HUES64 (cell line): ENCODE measurements at regions not wholly inside any gene's neighbourhood (a gene's known extent, or its start where the extent isn't known, plus 50 kb on each side); places are given as distances from the start of the nearest gene placed in this dataset.

ENCODE experiments used
- H3K27ac ChIP-seq: 2 replicates; pipeline ENCODE4 v1.7.0; 2013; ENCODE audit warnings: low read depth, low read length, inconsistent platforms
- H3K27me3 ChIP-seq: 2 replicates; pipeline ENCODE4 v1.6.1; 2013; ENCODE audit warnings: mild to moderate bottlenecking, low read length; ENCODE audit not compliant: insufficient read depth
- H3K36me3 ChIP-seq: 2 replicates; pipeline ENCODE4 v1.6.1; 2013; ENCODE audit warnings: mild to moderate bottlenecking, low read length; ENCODE audit not compliant: insufficient read depth
- H3K4me1 ChIP-seq: 2 replicates; pipeline ENCODE4 v1.6.1; 2013; ENCODE audit warnings: mild to moderate bottlenecking, low read length, moderate library complexity; ENCODE audit not compliant: insufficient read depth
- H3K4me3 ChIP-seq: 2 replicates; pipeline ENCODE4 v1.5.1; 2013; ENCODE audit warnings: mild to moderate bottlenecking, low read length, moderate library complexity
- H3K9ac ChIP-seq: 2 replicates; pipeline ENCODE4 v1.6.1; 2013; ENCODE audit warnings: mild to moderate bottlenecking, low read depth, low read length
- H3K9me3 ChIP-seq: 2 replicates; pipeline ENCODE4 v1.6.1; 2013; ENCODE audit warnings: low read depth, low read length; ENCODE audit not compliant: insufficient read depth
- WGBS: fragments of 150-250, 120-280 bp; methylation state at CpG from one replicate; pipeline ENCODE4 v1.1.7; 2013; ENCODE audit warnings: missing lambda C conversion rate; 5-methylcytosine and 5-hydroxymethylcytosine counted together

DNA sequence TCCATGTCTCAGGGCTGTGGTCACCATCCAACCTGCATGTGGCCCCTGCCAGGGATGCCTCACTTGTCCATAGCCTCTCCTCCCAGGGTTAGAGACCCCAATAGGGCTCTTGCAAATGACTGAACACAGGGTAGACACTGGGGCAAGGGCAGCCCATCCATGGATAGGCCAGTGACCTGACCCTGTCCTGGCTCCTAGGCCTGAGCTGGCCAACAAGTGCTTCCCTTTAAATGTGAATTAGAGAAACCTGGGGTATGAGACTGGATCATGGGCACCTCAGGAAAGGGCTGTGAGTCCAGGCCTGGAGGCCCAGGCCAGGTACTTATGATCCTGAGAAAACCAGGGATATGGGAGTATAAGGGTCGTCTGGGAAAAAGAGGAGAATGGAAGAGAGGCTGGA, 64.5 kb downstream of the COPS8 start:
- no peak overlapping the region for H3K27ac ChIP-seq
- H3K27me3 ChIP-seq = no peaks in the 10 kb centered on the region
- H3K36me3 ChIP-seq = no peaks in the 10 kb centered on the region
- WGBS = 81% methylated on average over 1 of the region's 1 CpG
- H3K9ac ChIP-seq = no peak overlapping the region
- H3K4me3 ChIP-seq = no peak overlapping the region
- H3K4me1 ChIP-seq = no peaks in the 10 kb centered on the region
- H3K9me3 ChIP-seq = peaks cover 29% of the 10 kb centered on the region

DNA sequence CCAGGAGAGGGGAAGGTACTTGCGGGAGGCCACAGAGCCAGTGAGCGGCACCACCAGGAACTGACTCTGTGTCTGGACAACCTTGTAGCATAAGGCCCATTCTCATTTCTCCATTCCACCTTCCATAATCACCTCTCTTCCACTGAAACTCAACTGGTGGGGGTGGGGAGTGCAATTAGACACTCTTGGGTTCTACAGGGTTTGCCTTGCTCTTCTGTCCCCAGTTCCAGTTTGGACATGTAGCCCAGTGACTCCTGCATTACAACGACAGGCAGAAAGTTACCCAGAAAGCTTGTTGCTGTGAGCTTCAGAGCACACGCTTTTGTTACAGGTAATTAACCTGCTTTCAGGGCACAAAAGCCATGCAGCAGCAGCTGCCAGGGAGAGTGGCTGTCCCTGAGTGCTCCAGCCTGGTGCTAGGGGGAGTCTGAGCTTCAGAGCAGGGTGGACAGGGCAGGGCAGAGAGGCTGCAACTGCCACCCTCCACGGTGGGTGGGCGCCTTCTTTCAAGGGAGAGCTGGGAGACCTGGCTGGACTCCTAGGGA, 65.2 kb downstream of the COPS8 start:
- no peaks in the 10 kb centered on the region for H3K27me3 ChIP-seq
- no peaks in the 10 kb centered on the region for H3K4me1 ChIP-seq
- H3K4me3 ChIP-seq = no peak overlapping the region
- 90% methylated on average over 6 of the region's 6 CpGs for WGBS
- no peak overlapping the region for H3K27ac ChIP-seq
- H3K36me3 ChIP-seq = no peaks in the 10 kb centered on the region
- peaks cover 26% of the 10 kb centered on the region for H3K9me3 ChIP-seq
- no peak overlapping the region for H3K9ac ChIP-seq

DNA sequence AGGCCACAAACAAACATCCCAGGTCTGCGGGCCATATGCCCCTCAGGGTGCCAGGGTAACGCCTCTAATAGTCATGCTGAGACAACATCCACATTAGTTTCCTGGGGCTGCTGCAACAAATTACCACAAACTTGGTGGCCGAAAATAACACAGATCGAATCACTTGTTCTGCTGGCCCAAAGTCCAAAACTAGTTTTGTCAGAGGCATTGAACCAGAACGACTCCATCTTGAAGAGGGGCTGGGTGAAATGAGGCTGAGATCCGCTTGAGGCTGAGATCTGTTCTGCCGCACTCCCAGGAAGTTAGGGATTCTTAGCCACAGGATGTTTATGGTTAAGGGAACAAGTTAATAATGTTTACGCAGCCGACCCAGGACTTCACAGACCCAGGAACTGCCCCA, 66.7 kb downstream of the COPS8 start:
- Histone ChIP-seq H3K36me3 (no peaks in the 10 kb centered on the region), H3K27me3 (no peaks in the 10 kb centered on the region), H3K4me3 (no peak overlapping the region), H3K9ac (no peak overlapping the region), H3K27ac (no peak overlapping the region), H3K4me1 (no peaks in the 10 kb centered on the region), H3K9me3 (peaks cover 12% of the 10 kb centered on the region)
- WGBS = 88% methylated on average over 9 of the region's 9 CpGs

DNA sequence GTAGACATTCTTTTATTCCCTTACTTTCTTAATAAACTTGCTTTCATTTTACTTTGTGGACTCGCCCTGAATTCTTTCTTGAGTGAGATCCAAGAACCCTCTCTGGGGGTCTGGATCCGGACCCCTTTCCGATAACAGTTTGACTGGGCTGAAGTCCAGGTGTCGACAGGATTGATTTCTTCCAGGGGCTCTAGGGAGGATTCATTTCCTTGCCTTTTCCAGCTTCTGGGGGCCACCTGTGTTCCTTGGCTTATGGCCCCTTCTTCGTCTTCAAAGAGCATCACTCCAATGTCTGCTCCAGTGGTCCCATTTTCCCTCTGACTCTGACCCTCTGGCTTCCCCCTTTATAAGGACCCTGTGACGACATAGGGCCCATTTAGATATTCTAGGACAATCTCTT, 67.5 kb downstream of the COPS8 start:
- no peaks in the 10 kb centered on the region for H3K4me1 ChIP-seq
- H3K4me3 ChIP-seq = no peak overlapping the region
- H3K36me3 ChIP-seq = no peaks in the 10 kb centered on the region
- H3K27ac ChIP-seq = no peak overlapping the region
- WGBS = 97% methylated on average over 6 of the region's 6 CpGs
- peaks cover 4% of the 10 kb centered on the region; the same call in 1 of the 2 replicates for H3K9me3 ChIP-seq
- no peaks in the 10 kb centered on the region for H3K27me3 ChIP-seq
- no peak overlapping the region for H3K9ac ChIP-seq

DNA sequence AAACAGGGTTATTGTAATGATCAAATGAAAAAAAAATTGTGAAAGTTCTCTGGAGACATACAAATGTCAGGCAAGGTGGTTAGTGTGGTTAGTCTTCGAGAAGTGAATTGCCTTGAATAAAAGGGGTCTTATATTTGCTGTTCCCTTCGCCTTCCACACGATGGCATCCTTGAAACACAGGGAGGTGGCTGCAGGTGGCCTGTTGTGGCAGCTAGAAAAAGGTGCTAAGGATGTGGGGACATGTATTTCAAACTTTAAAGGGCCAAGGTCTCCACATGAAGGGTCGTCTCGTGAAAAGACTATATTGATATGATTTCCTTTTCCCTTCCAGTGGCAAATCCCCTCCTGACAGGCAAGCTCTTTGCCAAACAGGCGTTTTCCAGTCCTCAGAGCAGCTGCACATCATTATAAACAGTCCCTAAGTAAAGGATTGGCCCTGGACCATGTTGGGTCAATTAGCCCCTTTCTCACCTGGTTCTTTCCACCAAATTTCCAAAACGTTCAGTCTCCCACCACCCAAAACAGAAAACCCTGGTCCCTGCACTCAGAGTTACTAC, 68.5 kb downstream of the COPS8 start:
- Histone ChIP-seq H3K9ac (no peak overlapping the region), H3K36me3 (no peaks in the 10 kb centered on the region), H3K27me3 (no peaks in the 10 kb centered on the region), H3K9me3 (no peaks in the 10 kb centered on the region), H3K4me1 (no peaks in the 10 kb centered on the region), H3K4me3 (no peak overlapping the region), H3K27ac (no peak overlapping the region)
- 49% methylated on average over 7 of the region's 7 CpGs for WGBS

DNA sequence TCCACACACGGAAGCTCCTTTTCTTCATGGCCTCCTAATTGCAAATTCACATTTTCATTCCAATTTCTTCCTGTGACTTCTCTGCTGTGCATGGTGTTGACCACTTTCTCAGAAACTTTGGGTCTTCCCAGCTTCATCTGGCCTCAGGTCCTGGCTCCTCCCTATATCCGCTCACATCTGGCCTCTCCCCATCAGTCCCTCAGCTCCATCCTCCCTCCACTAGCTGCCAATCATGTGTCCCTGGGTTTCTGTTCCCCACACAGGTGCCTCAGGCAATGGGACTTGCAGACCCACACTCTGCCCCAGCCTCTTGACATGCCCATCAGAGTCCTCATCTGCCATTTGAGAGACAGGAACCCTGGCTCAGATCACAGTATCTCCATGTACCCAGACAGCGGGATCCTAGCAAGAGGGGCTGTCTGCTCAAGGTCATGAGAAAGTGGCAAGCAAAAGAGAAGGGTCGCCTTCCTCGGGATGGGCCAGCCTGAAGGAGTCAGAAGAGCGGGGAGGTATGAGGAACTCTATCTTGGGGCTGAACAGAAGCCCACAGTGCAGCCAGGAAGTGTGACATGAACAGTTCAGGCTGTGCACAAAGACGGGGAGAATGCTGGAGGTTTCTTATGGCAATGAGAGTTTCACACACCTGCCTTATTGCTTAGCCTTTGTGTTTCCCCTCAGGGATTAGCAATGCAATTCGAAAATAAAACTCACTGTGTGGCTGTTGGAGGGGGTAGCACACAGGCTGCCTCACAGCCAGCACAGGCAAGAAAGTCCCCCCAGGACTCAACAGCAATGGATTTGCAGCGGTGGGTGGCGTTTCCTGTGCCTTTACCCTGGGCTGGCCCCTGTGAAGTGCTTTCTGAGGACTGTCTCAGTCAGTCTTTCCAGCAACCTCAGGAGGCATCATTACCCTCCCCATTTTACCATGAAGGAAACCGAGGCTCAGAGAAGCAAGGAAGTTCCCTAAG, 69.5 kb downstream of the COPS8 start:
- no peaks in the 10 kb centered on the region for H3K36me3 ChIP-seq
- no peak overlapping the region for H3K9ac ChIP-seq
- 90% methylated on average over 11 of the region's 11 CpGs for WGBS
- no peak overlapping the region for H3K27ac ChIP-seq
- no peak overlapping the region for H3K4me3 ChIP-seq
- no peaks in the 10 kb centered on the region for H3K27me3 ChIP-seq
- no peaks in the 10 kb centered on the region for H3K9me3 ChIP-seq
- no peaks in the 10 kb centered on the region for H3K4me1 ChIP-seq

DNA sequence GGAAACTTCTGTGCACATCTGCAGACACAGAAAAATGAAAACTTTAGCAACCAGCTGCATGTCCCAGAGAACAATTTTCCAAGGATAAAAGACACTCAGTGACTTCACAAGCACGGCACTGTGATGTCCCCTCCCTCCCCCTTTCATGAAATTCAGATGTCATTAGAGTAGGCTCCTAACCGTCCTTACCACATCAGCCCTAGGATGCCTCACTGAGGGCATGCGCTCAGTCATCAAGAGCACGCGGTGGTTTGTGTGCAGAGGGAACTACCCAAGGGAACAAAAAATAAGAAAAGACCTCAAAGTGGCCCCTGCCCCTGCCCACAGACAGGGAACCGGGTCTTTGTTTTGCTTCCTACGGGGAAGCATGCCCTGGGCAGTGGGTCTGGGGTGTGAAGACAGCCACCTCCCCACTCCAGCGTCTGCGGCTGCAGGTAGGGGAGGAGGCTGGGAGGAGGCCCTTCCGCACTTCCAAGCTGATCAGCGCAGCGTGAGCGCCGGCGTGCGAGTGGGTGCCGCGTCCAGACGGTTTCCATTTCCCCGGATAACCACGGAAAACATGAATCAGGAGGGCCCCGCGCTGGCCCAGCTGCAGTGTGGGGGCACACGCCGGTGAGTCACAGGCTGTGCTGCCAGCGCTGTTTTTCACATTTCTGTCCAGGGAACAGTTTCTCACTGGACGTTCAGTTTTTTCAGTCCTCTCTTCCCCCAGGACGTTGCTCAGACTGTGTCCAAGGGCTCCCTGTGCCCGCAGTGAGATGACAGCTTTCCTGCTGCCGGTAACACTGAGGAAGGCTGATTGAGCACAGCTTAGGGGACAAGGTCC, 70.6 kb downstream of the COPS8 start:
- Histone ChIP-seq H3K27me3 (no peaks in the 10 kb centered on the region), H3K9me3 (no peaks in the 10 kb centered on the region), H3K9ac (no peak overlapping the region), H3K4me3 (no peak overlapping the region), H3K36me3 (no peaks in the 10 kb centered on the region), H3K4me1 (no peaks in the 10 kb centered on the region), H3K27ac (no peak overlapping the region)
- 88% methylated on average over 30 of the region's 30 CpGs for WGBS

DNA sequence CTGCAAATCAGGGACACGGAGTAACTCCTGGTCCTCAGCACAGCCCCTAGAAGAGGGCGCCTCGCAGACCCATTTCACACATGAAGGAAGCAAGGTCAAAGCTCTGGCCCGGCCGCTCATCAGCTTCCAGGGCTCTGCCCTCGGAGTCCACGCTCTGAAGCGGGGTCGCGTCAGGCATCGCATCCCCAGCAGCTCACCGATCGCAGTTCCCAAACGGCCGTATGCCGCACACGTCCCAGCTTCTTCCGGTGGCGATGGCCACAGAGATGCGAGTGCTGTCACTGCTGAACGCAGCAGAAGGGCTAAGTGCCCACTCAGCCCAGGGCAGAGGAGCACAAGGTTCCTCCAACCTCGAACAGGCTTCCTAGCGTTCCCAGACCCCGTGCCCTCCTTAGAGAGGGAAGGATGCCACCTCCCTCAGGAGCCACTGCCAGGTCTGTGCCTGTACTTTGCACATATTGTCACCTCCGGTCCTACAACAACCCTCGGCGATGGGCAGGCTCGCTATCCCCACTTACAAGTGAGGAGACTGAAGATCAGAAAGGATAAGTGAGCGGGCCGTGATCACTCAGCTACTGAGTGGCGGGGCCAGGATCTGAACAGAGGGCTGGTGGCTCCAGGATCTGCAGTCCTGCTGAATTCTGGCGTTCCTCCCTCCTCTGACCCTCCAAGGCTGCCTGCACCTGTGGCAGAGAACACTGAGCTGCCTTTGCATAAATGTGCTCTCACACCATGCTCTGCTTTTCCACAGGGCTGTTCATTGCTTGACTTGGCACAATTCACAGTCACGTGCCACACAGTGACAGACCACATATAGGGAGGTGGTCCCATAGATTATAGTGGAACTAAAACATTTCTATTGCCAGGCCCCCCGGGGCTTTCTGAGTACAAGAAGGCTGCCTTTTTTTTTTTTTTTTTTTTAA, 71.4 kb downstream of the COPS8 start:
- Histone ChIP-seq H3K9me3 (no peaks in the 10 kb centered on the region), H3K27ac (no peak overlapping the region), H3K9ac (no peak overlapping the region), H3K36me3 (no peaks in the 10 kb centered on the region), H3K27me3 (no peaks in the 10 kb centered on the region), H3K4me3 (no peak overlapping the region), H3K4me1 (no peaks in the 10 kb centered on the region)
- WGBS = 95% methylated on average over 34 of the region's 34 CpGs

DNA sequence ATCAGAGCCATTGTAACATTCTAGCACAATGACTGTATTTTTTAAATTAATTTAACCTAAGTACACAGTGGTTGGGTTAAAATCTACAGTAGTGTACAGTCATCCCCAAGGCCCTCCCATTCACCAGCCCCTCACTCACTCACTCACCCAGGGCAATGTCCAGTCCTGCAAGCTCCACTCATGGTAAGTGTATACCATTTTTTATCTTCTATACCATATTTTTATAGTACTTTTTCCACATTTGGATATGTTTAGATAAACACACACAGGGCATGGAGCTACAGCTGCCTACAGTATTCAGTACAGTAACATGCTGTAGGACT, 72.1 kb downstream of the COPS8 start:
- no peaks in the 10 kb centered on the region for H3K4me1 ChIP-seq
- no peak overlapping the region for H3K27ac ChIP-seq
- H3K9ac ChIP-seq = no peak overlapping the region
- H3K9me3 ChIP-seq = no peaks in the 10 kb centered on the region
- no peak overlapping the region for H3K4me3 ChIP-seq
- no peaks in the 10 kb centered on the region for H3K36me3 ChIP-seq
- no peaks in the 10 kb centered on the region for H3K27me3 ChIP-seq

DNA sequence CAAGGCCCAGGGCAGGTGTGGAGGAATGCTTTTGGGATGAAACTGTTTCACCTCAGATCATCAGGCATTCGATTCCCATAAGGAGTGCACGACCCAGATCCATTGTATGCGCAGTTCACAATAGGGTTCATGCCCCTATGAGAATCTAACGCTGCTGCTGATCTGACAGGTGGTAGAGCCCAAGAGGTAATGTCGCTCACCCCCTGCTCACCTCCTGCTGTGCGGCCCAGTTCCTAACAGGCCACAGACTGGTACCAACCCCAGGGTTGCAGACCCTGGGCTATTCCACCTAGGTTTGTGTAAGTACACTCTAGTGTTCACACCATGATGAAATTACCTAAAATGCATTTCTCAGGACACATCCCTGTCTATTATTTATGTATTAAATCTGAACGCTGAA, 72.5 kb downstream of the COPS8 start:
- Histone ChIP-seq H3K27me3 (no peaks in the 10 kb centered on the region), H3K4me1 (no peaks in the 10 kb centered on the region), H3K9me3 (no peaks in the 10 kb centered on the region), H3K27ac (no peak overlapping the region), H3K36me3 (no peaks in the 10 kb centered on the region), H3K9ac (no peak overlapping the region), H3K4me3 (no peak overlapping the region)
- 97% methylated on average over 7 of the region's 7 CpGs for WGBS
